NCI-H748 (cell line): ENCODE measurements at regions not wholly inside any gene's neighbourhood (a gene's known extent, or its start where the extent isn't known, plus 50 kb on each side); places are given as distances from the start of the nearest gene placed in this dataset.

Source experiments
- DNase-seq: peaks from one replicate; lab custom pipeline; 2025; ENCODE audit not compliant: unreplicated experiment; lab: John Stamatoyannopoulos, UW

GRCh38 chr3:157815739-157816138 is 290.5 kb downstream of the SHOX2 start:
- DNase-seq, result no peak

DNA sequence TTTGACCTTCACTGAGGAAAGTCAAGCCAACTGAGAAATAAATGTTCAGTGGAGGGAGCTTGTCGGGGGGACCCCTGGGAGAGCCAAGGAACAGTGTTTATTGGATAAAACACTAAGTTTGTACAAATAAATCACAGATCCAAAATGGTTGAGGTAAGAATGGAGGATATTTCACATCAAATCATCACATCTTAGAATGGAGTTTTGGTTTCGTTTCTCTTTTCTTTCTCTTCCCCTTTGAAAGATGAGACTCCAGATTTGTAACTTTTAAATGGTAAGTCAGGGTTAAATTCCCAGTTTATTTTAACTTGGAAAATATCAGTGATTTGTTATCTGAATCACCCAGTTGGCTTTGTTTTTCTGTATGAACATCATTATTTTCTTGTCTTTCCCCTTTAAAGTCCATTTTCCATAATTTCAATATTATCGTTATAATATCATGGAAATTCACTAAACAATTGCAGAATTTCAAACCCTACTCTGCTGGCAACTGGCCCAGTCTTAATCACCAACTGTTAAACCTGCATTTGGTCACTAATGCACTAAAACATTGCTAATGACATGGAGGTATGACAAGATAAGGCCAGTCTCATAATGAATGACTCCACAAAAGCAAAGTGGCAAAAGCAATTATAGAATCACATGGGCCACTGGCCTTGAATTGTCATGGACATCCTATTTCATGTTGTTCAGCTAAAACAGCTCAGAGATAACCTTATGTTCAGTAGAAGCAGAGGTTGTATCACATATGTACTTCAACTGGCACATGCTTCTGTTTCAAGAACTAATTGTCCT is 295.1 kb downstream of the SHOX2 start:
- peak; percentile 53 for DNase-seq

DNA sequence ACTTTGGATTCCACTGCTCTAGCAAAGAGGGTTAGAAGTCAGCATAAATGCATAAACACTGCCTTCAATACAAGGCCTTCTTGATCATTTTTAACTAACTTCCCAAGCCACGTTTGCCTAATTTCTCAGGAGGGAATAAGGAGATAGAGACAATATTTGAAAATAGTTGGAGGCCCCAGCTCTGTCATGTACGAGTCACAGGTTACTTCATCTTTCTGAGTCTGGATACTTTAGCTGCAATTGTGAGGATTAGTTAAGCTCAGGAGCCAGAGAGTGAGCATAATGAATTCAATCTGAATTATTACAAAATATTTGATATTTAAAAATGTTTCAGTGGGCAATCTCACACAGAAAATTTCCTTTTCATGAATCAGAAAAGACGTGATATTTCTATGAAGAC is 298.9 kb downstream of the SHOX2 start:
- no peak for DNase-seq

- DNase-seq, result no peak
These were observed 300.7 kb downstream of the SHOX2 start for GRCh38 chr3:157805538-157805937.

DNA sequence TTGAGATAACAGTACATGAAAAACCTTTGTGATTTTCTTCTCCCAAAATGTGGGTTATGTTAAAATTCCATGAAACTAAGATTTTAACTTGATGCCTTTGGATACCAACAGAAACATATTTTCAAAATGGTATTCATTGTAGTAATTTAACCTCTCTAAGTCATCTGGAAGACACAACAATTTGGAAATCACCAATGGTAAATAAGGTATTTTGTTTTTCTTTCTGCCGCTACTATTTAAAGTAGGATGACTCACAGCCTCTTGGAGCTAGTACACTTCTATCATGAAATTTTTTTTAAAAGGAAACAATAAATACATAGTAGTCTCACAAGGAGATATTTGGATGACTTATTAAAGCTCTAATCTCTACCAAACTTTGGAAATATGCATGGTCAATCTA is 291.6 kb upstream of the VEPH1 start:
- no peak for DNase-seq

DNA sequence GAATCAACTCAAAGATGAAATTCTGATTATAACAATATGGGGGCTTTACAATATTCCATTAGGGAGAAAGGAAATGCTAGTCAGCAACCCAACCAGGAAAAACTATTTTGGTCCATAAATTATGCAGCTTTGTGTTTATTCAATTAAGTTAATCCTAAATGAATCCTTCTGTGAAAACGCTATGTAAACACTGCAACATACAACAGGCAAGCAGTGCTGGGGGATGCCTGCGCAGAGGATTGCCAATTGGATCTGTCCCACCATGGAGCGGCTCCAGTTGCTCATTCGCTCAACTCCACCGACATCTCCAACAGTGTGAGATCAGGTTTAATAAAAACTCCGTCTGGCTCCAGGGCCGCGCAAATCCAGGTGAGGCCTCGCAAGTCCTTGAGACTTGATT is 290.5 kb upstream of the VEPH1 start:
- no peak for DNase-seq

- no peak for DNase-seq
These were observed 285.9 kb upstream of the VEPH1 start for GRCh38 chr3:157789162-157789561.

GRCh38 chr3:157786618-157787017 is 283.4 kb upstream of the VEPH1 start:
- DNase-seq, result no peak

GRCh38 chr3:157786211-157786610 is 283.0 kb upstream of the VEPH1 start:
- DNase-seq, result no peak

- no peak for DNase-seq
These were observed 282.0 kb upstream of the VEPH1 start for GRCh38 chr3:157785102-157785826.

GRCh38 chr3:157782236-157782635 is 279.0 kb upstream of the VEPH1 start:
- DNase-seq, result no peak

DNA sequence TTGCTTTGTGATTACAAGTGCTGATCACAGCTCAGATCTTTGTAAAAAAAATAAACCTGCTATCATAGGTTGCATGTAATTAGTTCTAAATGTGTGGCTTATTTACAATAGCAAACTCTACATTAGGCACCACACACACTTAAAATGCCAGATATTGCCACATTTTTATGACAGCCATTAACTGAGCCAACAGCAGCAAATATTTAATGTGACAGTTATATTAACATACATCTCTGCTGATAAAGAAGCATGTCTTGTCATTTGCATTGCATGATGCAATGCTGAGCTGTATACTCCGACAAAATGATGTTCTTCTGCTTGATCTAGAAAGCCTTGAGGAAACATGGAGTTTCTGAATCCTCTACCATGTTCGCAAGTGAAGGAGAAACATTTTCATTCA is 273.6 kb upstream of the VEPH1 start:
- DNase-seq, result no peak

DNA sequence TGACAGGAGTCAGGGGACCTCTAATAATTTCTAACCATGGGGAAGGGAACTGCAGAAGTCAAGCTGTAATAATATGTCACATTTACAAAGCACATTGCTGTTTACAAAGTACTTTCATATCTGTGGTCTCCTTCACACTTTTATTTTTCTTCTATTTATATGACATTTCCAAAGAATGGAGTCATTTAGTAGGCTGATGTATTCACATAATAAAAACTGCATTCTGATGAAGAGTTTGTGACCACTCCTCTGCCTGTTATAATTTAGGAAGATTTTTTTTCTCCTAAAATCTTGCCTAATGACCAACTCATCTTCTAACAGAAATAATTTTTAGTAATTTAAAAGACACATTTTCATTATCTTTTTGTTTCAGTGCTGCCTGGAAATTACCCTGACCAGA is 272.2 kb upstream of the VEPH1 start:
- no peak for DNase-seq

DNA sequence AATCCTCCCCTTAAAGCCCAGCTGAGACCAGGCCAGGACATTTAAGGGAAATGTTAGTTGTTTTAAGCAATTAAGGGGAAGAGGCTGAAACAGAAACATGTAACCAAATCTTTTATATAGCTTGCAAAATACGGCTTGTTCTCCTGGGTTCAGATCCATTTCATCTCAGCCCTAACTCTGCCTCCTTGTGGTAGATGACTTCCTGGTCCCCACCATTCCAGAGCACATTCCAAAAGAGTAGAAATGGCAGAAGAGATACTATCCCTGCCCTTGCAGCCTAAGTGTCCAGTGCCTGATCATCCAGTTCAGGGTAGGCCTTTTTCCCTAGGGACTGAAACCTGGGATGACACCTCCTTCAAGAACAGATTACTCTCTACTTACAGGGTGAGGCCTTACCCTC is 266.2 kb upstream of the VEPH1 start:
- no peak for DNase-seq

DNA sequence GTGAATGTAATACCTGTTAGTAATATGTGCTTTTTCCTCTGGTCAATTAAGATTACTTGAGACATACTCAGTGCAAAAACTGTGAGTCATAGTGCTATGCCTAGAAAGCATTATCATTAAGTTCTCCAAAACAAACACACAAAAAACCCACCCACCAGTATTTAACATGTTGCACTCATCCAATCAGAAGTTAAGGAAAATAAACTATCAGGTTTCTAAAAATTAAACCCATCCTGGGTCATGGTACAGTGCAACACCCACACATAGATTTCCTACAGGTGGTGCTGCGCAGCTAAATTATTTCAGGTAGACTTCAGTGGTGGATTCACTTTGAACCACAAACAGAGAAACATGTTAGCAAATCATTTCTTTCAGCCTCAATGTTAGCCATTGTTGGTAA is 264.4 kb upstream of the VEPH1 start:
- DNase-seq, result no peak

- no peak for DNase-seq
These were observed 260.4 kb upstream of the VEPH1 start for GRCh38 chr3:157763644-157764043.

- no peak for DNase-seq
These were observed 256.1 kb upstream of the VEPH1 start for GRCh38 chr3:157759311-157759710.

- DNase-seq, result no peak
These were observed 252.0 kb upstream of the VEPH1 start for GRCh38 chr3:157755233-157755632.

GRCh38 chr3:157754451-157754850 is 251.2 kb upstream of the VEPH1 start:
- DNase-seq, result peak; percentile 65

DNA sequence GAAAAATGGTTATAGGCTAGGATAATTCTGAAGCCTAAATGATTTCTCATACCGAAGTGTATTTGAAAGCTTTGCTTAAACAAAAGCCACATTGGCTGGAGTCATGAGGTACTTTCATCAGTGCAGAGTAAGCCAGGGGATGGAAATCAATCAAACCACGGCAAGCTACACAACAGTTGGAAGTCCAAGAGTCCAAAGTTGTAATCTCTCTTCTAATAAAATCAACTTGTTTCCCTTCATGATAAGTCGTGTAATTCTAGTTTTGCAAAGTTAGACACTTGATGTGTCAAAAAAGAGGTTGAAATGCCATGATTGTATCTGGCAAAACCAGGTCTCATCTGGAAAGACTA is 250.5 kb upstream of the VEPH1 start:
- DNase-seq, result no peak

DNA sequence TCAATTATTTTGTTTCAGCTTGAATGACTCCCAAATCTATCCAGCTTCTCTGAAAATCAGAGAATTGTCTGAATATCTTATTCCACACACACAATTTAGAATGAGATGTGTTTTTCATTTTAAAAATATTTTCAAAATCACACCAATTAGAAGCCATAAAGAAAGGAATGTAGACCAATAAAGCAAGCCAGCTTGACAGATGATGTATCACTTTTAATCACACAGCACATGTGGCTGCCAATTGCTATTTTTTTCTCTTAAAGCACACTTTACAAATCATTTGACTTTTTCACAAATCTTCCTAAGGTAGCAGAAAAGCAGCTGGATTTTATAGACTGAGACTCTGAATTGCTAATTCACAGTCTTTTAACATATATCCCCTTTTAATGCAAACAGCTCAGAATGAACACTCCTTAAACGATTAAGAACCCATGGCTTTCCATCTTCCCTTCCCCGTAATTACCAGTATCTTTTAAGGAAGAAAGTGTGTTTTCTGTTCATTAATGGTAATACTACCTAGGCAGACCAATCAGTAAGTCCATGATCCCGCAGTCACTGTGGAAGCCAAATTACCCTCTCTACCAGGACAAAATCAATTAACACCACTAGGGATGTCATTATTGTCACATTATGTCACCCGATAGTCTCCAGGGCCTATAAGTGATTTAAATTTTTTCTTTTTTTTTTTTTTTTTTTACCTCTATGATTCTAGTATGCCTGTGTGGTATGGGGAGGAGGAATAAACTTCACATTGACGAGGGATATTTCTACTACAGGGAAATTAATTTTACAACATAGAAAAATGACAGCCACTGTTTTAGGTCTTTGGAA is 250.0 kb upstream of the VEPH1 start:
- peak; percentile 3 for DNase-seq

GRCh38 chr3:157752554-157752953 is 249.3 kb upstream of the VEPH1 start:
- no peak for DNase-seq
